ENCODE measurements at regions not wholly inside any gene's neighbourhood (a gene's known extent, or its start where the extent isn't known, plus 50 kb on each side); places are given as distances from the start of the nearest gene placed in this dataset.

DNA sequence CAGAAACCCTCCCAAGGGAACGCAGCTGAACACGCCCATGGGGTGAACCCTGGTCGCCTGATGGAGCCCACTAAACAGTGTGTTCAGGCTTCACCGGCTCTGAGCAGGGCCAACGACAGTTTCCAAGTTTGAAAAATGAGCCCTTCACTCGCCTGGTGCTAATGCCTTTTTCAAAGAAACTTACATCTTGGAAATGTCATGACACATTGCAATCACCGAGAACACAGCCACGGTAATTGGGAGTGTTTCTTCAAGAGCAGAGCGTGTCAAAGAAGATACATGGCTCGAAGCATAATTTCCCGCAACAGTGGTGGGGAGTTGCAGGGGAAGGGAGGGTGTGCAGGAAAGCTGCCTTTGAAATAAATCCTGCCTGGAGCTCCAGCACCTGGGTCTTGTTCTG is 463.2 kb downstream of the TMEM114 start:
- TF ChIP-seq, protein P1, sequence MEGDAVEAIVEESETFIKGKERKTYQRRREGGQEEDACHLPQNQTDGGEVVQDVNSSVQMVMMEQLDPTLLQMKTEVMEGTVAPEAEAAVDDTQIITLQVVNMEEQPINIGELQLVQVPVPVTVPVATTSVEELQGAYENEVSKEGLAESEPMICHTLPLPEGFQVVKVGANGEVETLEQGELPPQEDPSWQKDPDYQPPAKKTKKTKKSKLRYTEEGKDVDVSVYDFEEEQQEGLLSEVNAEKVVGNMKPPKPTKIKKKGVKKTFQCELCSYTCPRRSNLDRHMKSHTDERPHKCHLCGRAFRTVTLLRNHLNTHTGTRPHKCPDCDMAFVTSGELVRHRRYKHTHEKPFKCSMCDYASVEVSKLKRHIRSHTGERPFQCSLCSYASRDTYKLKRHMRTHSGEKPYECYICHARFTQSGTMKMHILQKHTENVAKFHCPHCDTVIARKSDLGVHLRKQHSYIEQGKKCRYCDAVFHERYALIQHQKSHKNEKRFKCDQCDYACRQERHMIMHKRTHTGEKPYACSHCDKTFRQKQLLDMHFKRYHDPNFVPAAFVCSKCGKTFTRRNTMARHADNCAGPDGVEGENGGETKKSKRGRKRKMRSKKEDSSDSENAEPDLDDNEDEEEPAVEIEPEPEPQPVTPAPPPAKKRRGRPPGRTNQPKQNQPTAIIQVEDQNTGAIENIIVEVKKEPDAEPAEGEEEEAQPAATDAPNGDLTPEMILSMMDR (IDR thresholded peaks at IDR 0.05; ENCODE audit: low read length): no peak
- TF ChIP-seq EZH2 (optimal IDR thresholded peaks at IDR 0.05; ENCODE audit: low read depth, low read length): no peak

Data from MM.1S (cell line).